Embryonic facial prominence (tissue), 1 donor: ENCODE measurements at regions not wholly inside any gene's neighbourhood (a gene's known extent, or its start where the extent isn't known, plus 50 kb on each side); places are given as distances from the start of the nearest gene placed in this dataset.
A peak's percentile ranks its signal among the peaks of the same experiment; 100 is the strongest.

Experiments
- DNase-seq: peaks from one replicate; pipeline ENCODE4 v3.0.0-alpha.2; 2016; ENCODE audit errors: extremely low spot score

DNA sequence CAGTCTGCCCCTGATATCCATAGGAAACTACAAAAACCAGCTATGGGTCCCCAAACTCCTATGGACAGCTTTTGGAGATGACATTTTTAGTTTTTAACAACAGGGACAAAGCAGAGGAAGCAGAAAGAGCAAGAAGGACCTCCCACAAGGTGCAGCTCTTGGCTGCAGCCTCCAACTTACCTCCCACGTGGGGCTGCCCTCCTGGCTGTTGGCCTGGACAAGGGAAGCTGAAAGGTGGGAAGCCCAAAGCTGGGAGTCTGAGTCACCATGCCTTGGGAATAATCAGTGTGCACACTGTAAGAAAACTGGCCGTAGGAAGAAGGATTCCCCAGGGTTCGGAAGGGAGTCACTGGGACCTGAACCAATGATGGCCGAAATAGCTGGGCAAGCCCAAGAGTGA lies 51.8 kb upstream of the PAX1 start:
- DNase-seq, result no peak

DNA sequence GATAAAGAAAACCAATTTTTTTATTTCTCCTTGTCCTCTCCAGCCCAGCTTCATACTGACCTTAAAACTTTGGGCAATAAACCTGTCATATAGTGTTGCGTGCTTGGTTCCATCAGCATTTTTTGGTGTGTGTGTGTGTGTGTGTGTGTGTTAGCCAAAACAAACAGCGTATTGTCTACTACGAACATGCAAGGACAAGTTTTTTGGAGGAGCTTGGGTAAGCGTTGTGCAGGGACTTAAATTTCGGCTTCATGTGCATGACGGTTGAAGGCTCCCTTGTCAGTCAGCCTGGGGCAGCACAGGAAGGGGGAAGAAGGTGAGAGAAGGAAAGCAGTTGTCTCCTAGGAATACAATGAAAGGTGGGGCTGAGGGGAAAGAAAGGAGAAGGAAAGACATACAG lies 62.0 kb upstream of the PAX1 start:
- DNase-seq, result no peak

DNA sequence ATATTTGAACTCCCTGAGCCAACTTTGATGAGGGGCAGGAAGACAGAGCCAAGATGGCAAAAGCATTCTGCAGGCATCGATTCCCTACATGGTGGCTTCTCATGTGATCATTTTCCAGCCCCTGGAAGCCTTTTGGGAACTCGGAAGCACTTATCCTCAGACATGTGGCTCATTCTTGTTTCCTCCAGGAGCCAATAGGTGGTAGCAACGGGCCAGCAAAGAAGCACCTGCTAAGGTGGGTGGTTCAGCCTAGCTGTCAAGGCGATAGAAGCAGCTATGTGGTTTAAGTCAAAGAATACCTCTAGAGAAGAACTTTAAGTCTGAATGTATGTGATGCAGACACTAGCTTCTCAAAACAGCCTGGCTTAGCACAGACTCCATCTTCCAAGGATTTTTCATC lies 64.9 kb upstream of the PAX1 start:
- DNase-seq, result peak; percentile 18

DNA sequence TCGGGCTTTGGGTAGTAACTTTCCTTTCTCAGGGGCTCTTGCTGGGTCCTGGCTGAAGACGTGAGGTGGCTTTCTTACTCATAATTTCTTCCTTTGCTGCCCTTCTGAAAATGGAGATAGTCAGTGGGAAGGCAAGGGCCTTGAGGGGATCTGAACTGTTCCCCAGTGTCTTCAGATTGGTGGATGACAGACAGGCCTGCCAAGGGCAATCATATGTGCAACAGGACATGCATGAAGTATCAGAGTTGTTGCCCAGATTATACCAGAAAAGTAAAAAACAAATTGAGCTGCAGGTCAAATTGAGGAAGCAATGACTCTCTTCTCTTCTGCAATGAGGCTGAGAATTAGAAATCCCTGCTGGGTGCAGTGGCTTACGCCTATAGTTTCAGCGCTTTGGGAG lies 71.6 kb upstream of the PAX1 start:
- no peak for DNase-seq

DNA sequence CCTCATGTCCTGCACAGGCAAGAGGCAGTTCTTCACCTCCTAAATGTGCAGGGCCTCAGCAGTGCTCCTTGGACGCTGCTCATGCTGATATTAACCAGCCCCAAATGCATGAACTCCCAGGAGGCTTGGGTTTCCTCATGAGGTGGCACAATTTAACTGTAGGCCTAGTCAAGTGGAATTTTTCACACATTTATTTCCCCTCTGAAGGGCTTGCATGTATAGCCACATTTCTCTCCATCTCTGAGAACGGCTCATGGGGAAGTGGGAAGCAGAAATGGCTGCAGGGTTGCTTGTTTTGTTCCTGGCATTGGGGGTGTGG lies 72.8 kb upstream of the PAX1 start:
- no peak for DNase-seq

DNA sequence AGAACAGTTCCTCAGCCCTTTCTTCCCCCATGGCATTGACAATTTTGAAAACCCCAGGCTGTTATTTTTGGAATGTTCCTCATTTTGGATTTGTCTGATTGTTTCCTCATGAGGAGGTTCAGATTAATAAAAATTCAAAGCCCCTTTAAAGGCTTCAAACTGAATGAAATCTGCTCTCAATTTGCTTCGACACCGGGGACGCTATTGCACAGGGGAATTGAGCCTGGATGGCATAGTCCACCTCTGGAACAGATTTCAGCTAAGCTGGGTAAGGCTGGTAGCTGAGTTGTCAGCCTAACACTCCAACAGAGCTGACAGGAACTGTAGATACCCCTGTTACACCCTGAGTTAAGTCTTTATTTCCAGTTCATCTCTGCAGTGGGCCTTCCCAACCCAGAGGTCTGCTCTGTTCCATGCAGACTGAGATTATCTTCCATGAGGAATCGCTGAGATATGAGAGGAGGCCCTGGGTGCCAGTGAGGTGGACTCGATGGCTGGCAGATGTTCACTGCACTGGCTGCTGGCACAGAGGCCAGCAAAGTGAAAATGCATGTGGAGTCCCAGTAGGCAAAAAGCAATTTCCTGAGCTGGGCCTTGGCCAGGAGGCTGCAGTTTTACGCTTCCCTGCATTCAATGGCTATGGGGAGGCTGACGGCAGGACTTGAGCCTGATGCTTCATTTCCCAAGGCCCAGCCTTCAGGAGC lies 73.3 kb upstream of the PAX1 start:
- no peak for DNase-seq

DNA sequence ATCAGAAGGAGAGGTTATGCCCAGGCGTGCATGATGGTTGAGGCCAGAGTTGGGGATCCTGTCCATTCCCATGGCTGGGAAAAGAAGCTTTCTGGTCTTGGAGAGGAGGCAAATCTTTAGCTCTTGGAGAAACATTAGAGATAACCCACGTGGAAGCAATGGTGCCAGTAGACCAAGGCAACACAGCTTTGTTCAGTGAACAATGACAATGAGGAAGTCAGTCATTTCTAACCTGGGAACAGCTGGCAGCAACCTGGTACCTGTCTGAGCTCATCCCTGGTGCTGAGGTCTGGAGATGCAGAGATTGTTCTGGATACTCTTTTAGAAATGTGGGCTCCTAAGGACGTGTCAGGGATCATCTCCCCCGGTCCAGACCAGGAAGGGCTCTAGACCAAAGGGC lies 76.7 kb upstream of the PAX1 start:
- DNase-seq, result no peak

DNA sequence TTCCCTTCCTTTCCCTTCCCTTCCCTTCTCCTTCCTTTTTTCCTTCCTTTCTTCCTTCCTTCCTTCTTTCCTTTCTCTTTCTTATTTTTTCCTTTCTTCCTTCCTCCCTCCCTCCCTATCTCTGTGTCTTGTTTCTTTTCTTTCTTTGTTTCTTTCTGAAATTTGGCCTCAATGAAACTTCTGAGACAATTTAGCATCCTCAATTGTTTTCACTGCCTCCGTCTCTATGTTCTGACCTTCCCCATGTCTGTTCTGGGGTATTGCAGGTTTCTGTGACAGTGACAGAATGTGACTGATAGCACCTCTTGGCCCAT lies 81.7 kb upstream of the PAX1 start:
- no peak for DNase-seq

DNA sequence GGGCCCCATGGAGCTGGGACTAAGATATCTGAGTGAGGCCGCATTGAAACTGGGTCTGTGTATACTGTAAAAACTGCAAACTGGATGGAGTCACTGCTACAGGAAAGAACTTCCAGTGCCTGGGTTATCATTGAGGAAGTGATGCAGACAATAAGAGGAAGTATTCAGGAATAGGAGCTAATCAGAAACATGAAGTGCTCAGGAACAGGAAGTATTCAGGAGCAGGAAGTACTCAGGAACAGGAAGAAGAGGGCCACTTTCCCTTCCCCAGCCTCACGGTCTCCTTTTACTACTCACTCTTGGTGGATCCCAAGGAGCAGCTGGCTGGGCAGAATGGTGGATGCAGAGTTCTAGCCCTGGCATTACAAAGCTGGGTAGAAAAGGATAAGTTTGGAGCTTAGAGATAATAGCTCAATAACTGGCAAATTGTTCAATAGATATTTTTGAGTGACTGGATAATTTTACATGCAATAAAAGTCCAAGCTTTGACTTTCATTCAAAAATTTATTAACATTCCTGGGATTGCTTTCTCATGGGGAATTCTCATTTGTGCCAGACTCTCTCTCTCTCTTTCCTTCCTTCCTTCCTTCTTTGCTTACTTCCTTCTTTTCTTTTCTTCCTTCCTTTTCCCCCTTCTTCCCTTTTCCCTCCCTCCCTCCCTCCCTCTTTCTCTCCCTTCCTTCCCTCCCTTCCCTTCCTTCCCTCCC lies 82.2 kb upstream of the PAX1 start:
- DNase-seq, result no peak

DNA sequence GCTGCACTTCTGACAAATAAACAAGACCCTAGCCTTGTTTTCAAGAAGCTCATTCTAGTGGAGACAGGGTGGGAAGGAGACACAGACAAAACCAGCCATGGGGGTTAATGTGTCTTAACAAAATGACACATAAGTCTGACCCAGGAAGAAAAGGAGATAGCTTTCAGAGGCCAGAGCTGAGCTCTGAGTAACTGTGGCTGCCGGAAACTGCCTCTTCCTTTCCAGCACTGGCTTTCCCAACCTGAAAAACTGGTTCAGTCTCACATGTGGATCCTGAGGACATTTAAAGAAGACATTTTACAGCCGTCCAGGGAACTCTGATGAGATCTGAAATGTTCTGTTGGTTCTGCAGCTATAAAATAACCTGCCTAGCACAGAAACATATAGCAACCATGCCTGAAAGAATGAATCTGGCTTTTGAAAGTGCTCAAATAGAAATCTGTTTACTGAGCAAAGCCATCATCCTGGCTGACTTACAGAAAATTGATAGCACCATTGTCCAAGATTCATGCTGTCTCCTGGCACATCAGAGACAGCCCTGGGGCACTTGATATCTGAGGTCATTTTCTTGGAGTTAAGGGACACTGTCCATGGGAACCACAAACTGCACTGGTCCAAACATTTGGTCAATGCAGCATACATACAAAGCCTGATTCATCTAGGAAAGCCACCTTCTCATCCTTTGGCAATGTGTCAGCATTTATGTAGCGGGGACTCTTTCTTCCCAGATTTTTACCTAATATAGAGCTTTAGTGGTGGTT lies 83.2 kb upstream of the PAX1 start:
- DNase-seq, result no peak

DNA sequence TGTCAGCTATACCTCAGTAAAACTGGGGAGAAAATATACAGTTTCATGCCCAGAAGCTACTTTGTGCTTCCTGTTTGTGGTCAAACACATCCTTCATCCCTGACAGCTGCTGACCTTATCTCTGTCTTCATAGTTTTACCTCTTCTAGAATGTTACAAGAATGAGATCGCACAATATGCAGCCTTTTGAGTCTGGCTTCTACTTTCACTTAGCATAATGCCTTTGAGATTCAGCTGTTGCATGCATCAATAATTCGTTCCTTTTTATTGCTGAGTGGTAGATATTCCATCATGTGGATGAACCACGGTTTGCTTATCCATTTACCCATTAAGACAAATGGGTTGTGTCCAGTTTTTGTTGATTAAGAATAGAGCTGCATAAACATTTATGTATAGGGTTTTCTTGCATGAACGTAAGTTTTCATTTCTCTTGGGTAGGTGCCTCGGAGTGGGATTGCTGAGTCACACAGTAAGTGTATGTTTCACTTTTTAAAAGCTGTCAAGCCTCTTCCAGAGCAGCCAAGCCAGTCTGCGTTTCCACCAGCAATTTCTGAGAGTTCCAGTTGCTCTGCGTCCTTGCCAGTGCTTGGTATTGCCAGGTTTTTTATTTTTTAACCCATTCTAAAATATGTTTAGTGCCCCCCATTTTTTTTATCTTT lies 86.6 kb upstream of the PAX1 start:
- DNase-seq, result no peak

DNA sequence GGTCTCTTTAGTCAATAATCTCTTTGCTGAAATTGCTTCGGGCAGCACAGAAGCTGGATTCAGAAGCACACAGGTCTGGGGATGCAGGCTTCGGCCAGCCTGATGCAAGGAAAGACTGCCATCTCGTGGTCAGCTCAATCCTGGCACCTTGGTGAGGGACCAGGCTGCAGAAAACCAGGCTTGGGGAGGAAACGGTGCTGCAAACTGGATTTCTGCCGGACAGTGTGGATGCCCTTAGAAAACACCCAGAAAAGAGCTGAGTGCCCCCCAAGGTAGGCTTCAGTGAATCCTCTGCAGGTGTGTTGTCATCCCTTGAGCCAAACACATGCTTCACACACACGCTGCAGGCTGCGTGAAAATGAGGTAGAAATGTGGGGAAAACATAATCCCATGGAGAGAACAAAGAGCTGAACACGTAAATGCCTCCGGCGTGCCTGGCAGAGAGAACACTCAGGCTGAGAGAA lies 89.8 kb upstream of the PAX1 start:
- peak; percentile 8 for DNase-seq

DNA sequence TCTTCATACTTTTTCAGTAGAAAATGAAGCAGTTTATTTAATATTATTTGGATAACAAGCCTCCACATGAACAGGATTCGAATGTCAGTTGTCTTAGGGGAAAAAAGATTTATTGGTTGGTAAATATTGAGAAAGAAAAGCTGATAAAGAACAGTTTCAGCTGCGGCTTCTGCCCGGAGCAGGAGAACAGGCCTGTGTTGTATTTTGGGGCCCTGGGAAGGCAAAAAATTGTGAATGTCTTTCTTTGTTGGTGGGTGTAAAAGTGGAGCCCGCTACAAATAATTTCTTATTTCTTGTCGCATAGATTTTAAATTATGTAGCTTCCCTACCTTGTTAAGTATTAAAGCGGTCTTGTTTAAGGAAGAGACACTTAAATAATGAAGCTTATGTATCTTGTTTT lies 90.5 kb upstream of the PAX1 start:
- DNase-seq, result no peak

DNA sequence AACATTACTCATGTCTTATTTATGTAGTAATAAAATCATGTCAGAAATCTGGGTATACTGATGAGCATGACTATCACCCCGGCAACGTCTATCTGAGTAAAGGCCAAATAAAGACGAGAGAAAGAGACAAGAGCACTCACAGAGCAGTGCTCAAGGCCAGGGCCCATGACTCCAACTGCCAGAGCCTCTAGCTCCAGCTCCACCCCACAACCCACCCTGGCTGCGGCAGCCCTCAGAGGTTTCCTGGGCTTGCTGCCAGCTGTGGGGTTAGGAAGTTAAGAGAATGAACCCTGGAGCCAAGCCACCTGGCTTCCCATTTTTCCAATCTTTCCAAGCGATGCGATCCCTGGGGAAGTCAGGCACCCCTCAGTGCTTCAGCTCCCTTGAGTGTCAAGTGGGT lies 92.0 kb upstream of the PAX1 start:
- no peak for DNase-seq

DNA sequence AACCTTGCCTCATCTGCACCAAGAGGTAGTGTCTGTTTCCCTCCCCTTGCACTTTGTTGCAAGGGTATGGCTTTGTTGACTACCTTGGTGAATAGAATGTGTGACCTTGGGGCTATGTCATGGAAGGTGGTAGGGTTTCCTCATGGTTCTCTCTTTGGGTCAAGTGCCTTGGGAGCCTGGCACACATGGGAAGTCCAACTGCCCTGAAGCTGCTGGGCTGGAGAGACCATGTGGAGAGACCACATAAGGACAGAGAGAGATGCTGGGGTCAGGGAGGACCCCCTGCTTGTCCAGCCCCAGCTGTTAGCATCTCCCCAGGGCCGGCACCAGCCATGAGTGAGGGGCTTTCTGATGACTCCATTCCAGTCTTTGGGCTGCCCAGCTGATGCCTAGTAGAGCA lies 95.5 kb upstream of the PAX1 start:
- DNase-seq, result no peak

DNA sequence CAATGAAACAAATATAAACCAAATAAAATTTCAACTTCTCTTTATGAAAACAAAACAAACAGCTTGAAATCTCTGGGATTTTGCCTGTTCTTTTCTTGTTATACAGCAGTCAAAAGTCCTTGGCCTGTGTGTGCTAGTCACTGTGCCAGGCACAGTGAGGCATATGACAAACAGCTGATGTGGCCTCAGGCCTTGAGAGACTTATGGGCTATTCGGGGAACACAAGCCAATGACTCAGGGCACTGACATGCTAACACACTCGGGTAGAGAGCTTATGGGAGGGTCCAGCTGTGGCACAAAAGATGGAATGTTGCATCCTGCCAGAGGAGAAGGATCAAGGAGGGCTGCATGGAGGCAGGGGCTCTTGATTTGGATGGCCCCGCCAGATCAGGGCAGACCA lies 95.4 kb upstream of the NKX2-2 start:
- DNase-seq, result no peak

DNA sequence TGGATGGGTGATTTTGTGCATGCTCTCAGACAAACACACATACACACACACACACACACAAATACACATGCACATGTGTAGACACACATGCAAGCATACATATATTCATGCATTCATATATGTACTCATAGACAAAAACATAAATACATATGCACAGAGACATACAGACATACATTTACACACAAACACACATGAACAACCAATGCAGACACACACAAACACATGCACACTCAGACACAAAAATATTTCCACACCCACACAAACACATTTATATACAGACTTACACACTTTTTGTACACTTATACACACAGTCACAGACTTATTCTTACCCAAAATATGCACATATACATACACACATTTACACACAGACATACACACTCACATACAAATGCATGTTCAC lies 94.9 kb upstream of the NKX2-2 start:
- no peak for DNase-seq

DNA sequence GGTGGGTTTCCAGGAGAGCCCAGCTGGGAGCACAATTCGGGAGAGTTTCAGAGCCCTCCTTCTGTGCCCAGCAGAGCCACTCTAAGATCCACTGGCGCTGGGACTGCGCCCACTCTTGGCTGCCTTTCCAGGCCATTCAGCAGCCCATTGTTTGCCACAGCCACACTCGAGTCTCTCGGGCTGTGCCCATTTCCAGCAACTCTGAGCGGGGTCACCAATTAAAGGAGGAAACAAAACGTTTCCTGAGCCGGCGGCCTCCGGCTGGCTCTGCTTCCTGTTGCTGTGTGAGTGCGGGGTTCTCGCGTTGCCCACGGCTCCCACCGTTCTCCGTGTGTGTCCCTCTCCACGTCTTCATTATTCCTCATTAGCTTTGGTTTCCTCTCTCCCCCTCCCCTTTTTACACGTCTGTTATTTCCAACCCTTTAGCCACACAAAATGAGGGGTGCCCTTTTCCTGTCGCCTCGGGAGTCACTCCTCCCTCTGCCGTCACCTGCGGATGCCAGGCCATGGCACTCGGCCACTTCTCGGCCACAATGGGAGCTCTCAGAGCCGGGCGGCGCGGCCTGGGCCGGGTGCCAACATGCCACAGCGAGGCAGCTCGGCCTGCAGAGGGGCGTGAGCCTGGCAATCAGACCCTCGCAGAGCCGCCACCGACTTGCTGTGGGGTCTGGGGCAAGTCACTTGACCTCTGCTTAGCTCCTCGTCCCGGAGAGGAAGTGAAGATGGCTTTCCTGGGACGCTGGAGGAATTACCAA lies 94.3 kb upstream of the NKX2-2 start:
- no peak for DNase-seq

DNA sequence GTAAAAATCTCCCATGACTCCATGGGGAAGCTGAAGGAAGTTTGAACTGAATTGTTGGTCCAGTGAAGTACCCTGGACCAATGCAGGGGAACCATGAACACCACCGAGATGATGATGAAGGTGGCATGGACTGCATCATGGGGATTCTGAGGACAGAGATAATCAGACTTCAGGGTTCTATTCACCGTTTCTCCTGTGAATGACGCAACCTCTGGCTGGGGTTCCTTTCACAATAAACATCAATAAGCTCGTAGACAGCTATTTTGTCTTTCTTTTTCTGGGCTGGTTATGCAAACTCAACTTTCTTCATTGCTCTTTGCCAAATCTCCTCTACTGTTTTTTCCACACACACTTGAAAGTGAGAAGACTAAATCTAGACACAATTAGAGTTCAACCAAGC lies 87.9 kb upstream of the NKX2-2 start:
- DNase-seq, result no peak

DNA sequence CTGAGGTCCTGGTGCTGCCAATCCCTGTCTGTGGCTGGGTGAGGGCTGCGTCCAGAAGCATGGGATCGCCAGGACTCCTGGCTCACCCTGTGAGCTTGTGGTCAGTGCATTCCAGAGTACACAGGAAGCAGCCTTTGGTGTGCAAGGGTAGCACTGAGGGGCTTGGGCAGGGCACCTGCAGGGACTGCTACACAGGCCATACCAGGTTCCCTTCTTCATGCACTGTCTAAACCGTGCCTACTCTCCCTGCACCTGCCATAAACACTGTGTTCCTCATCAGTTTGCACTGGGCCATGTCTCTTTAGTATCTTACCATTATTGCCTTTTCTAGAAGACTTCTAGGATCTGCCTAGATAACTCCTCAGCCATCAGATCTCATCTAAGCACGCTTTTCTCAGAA lies 72.8 kb upstream of the NKX2-2 start:
- DNase-seq, result no peak

DNA sequence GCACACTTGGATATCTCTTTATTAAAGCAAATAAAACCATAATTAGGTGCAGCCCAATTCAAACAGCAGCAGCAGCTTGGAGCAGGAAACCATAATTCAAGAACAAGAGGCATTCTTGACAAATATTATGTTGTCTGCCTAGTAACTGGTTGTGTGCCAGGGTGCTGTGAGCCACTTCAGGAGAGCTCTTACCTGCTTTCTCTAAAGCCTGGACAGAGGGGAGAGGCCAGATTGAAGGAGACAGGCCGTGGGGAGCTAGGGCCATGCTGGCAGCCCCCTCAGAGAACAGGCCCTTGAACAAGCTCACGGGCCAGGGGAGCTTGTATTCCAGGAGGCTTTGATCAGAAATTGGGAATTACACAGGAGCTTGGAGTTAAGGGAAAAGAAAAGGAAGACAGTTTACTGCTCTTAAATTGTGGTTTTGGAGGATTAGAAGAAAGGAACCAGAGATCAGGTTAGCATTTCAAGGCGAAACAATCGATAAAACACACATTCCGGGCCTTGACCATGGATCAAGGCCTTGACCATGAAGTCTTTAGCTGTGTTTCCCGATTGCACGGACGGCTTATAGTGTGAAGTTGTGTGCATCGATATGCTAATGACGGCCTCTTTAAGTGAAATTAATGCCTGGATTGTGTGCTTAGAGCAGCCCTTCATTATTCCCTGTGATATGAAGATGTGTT lies 69.8 kb upstream of the NKX2-2 start:
- no peak for DNase-seq
